A549 (cell line): ENCODE measurements at regions not wholly inside any gene's neighbourhood (a gene's known extent, or its start where the extent isn't known, plus 50 kb on each side); places are given as distances from the start of the nearest gene placed in this dataset.
"Not testable (repeated sequence)": the region's sequence is repeated elsewhere in the genome, so short reads cannot be mapped to it uniquely, and the experiment has no call there.

Experiments
- ATAC-seq, 2 experiments: fragments of 200-7000 bp in 1 of 2; fragments of >200 bp in 1 of 2; cut with Nextera tagmentation in 1 of 2; cut with Tn5 transposase in 1 of 2; 3 replicates each; pipeline versions ENCODE4 v1.8.0 to v1.9.1; 2018 to 2020; ENCODE audit warnings: mild to moderate bottlenecking in 1 of 2, moderate library complexity in 1 of 2
- CTCF ChIA-PET: fragments of 300-600 bp; sonication (Branson Sonifier 250); formaldehyde crosslinking; extraction: SDS; loops from one replicate; lab custom pipeline; 2021; ENCODE audit warnings: antibody characterized with exemption, inconsistent platforms; lab: Yijun Ruan, JAX
- POLR2A ChIA-PET: fragments of 350-600 bp; formaldehyde crosslinking; extraction: SDS; loops from one replicate; lab custom pipeline; 2021; ENCODE audit warnings: antibody characterized with exemption, inconsistent platforms; lab: Yijun Ruan, JAX
- DNase-seq, 2 experiments: peaks; one replicate each; pipeline versions ENCODE4 v3.0.0 to v3.0.0-alpha.2; 2011 to 2016; ENCODE audit warnings: low read depth in 1 of 2, low spot score in 1 of 2
- FAIRE-seq: peaks from 2 replicates; lab custom pipeline; 2011; peaks lifted over from hg19 to GRCh38; lab: Jason Lieb, UNC
- H3K27ac ChIP-seq, 2 experiments: fragments of >200 bp; sonication (Bioruptor Twin); formaldehyde crosslinking; 3 replicates each; pipeline ENCODE4 v1.5.1; 2016 to 2017
- H3K4me1 ChIP-seq: fragments of >200 bp; sonication (Bioruptor Twin); formaldehyde crosslinking; 3 replicates; pipeline ENCODE4 v1.6.1; 2016
- H3K4me2 ChIP-seq: fragments of >200 bp; sonication (Bioruptor Twin); formaldehyde crosslinking; 3 replicates; pipeline ENCODE4 v1.6.1; 2016
- H3K4me3 ChIP-seq: fragments of >200 bp; sonication (Bioruptor Twin); formaldehyde crosslinking; 3 replicates; pipeline ENCODE4 v1.5.1; 2016
- H3K9me3 ChIP-seq: fragments of >200 bp; sonication (Bioruptor Twin); formaldehyde crosslinking; 3 replicates; pipeline ENCODE4 v1.6.1; 2016
- CHD2 ChIP-seq: fragments of 150-350 bp; IDR thresholded peaks from 2 replicates; pipeline ENCODE4 v1.6.1; 2014; ENCODE audit warnings: low read length; ENCODE audit not compliant: partially characterized antibody
- CHD4 ChIP-seq: fragments of 200-600 bp; sonication (generic); IDR thresholded peaks from 2 replicates; pipeline ENCODE4 v1.6.1; 2016; ENCODE audit warnings: antibody characterized with exemption, mild to moderate bottlenecking, borderline replicate concordance
- FOSL2 ChIP-seq, 2 experiments: fragments of 450-650 bp in 1 of 2; fragments of >200 bp in 1 of 2; sonication (Bioruptor Twin) in 1 of 2; formaldehyde crosslinking; IDR thresholded peaks; 2 replicates each; pipeline versions ENCODE4 v1.5.0 to v1.6.1; 2016 to 2020; ENCODE audit warnings: mild to moderate bottlenecking in 1 of 2, moderate library complexity in 1 of 2
- MAFK ChIP-seq: fragments of 450-650 bp; IDR thresholded peaks from 2 replicates; pipeline ENCODE4 v1.6.1; 2014; ENCODE audit not compliant: partially characterized antibody
- POLR2A ChIP-seq: IDR thresholded peaks from 2 replicates; pipeline ENCODE4 v1.6.1; 2012; ENCODE audit warnings: mild to moderate bottlenecking, low read length
- RFX5 ChIP-seq: fragments of 450-650 bp; IDR thresholded peaks from 2 replicates; pipeline ENCODE4 v1.7.1; 2014; ENCODE audit warnings: antibody characterized with exemption, mild to moderate bottlenecking, moderate library complexity
- WGBS: methylation state at CpG from one replicate; pipeline ENCODE4 v1.1.6; 2017; ENCODE audit errors: missing lambda C conversion rate; 5-methylcytosine and 5-hydroxymethylcytosine counted together
- TF ChIP-seq, protein P1 (sequence below): fragments of 150-350 bp; IDR thresholded peaks from 2 replicates; pipeline ENCODE4 v1.6.1; 2014; ENCODE audit warnings: low read depth, mild to moderate bottlenecking, low read length
- TF ChIP-seq, protein P2 (sequence below): fragments of 200-600 bp; sonication (generic); IDR thresholded peaks from 2 replicates; pipeline ENCODE4 v1.6.1; 2016; ENCODE audit warnings: antibody characterized with exemption, mild to moderate bottlenecking, moderate library complexity
- TF ChIP-seq, protein P3 (sequence below): IDR thresholded peaks from 2 replicates; pipeline ENCODE4 v1.6.1; 2012
- TF ChIP-seq, protein P4 (sequence below): fragments of 450-650 bp; IDR thresholded peaks from 2 replicates; pipeline ENCODE4 v1.6.1; 2014; ENCODE audit warnings: antibody characterized with exemption
- TF ChIP-seq, protein P5 (sequence below): fragments of >200 bp; sonication (Bioruptor Twin); formaldehyde crosslinking; IDR thresholded peaks from 2 replicates; pipeline ENCODE4 v1.6.1; 2016
- TF ChIP-seq, protein P6 (sequence below): fragments of 250-450 bp; sonication (Bioruptor Pico); IDR thresholded peaks from 2 replicates; pipeline ENCODE4 v1.5.0; 2021; ENCODE audit warnings: mild to moderate bottlenecking, moderate library complexity, borderline replicate concordance
- TF ChIP-seq, protein P7 (sequence below): IDR thresholded peaks from 2 replicates; pipeline ENCODE4 v1.6.1; 2012; ENCODE audit warnings: low read depth, borderline replicate concordance

DNA sequence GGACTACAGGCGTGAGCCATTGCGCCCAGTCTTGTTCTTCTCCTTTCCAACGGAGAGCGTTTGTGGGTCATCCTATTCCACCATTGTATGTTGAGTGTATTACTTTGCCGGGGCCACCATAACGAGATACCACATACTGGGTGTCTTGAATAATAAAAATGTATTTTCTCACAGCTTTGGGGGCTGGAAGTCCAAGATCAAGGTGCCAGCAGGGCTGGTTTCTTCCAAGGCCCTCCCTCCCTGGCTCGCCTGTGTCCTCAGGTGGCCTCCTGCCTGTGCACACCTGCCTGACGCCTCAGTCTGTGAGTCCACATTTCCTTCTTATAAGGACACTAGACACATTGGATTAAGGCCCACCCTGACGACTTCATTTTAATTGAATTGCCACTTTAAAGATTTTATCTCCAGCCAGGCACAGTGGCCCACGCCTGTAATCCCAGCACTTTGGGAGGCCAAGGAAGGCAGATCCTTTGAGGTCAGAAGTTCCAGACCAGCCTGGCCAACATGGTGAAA lies 175.1 kb downstream of the C9orf50 start:
- no peak for DNase-seq
- 87% methylated on average over 10 of the region's 10 CpGs for WGBS
- TF ChIP-seq, protein P1, sequence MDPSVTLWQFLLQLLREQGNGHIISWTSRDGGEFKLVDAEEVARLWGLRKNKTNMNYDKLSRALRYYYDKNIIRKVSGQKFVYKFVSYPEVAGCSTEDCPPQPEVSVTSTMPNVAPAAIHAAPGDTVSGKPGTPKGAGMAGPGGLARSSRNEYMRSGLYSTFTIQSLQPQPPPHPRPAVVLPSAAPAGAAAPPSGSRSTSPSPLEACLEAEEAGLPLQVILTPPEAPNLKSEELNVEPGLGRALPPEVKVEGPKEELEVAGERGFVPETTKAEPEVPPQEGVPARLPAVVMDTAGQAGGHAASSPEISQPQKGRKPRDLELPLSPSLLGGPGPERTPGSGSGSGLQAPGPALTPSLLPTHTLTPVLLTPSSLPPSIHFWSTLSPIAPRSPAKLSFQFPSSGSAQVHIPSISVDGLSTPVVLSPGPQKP: no peak
- TF ChIP-seq RFX5 (no peak), CHD4 (no peak), POLR2A (no peak), FOSL2 (IDR thresholded peaks at IDR 0.05) (no peak), FOSL2 (CRISPR knock-in tag; IDR thresholded peaks at IDR 0.05) (no peak), CHD2 (no peak), MAFK (no peak)
- TF ChIP-seq, protein P2, sequence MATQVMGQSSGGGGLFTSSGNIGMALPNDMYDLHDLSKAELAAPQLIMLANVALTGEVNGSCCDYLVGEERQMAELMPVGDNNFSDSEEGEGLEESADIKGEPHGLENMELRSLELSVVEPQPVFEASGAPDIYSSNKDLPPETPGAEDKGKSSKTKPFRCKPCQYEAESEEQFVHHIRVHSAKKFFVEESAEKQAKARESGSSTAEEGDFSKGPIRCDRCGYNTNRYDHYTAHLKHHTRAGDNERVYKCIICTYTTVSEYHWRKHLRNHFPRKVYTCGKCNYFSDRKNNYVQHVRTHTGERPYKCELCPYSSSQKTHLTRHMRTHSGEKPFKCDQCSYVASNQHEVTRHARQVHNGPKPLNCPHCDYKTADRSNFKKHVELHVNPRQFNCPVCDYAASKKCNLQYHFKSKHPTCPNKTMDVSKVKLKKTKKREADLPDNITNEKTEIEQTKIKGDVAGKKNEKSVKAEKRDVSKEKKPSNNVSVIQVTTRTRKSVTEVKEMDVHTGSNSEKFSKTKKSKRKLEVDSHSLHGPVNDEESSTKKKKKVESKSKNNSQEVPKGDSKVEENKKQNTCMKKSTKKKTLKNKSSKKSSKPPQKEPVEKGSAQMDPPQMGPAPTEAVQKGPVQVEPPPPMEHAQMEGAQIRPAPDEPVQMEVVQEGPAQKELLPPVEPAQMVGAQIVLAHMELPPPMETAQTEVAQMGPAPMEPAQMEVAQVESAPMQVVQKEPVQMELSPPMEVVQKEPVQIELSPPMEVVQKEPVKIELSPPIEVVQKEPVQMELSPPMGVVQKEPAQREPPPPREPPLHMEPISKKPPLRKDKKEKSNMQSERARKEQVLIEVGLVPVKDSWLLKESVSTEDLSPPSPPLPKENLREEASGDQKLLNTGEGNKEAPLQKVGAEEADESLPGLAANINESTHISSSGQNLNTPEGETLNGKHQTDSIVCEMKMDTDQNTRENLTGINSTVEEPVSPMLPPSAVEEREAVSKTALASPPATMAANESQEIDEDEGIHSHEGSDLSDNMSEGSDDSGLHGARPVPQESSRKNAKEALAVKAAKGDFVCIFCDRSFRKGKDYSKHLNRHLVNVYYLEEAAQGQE: no peak
- TF ChIP-seq, protein P3, sequence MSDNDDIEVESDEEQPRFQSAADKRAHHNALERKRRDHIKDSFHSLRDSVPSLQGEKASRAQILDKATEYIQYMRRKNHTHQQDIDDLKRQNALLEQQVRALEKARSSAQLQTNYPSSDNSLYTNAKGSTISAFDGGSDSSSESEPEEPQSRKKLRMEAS: no peak
- TF ChIP-seq, protein P4, sequence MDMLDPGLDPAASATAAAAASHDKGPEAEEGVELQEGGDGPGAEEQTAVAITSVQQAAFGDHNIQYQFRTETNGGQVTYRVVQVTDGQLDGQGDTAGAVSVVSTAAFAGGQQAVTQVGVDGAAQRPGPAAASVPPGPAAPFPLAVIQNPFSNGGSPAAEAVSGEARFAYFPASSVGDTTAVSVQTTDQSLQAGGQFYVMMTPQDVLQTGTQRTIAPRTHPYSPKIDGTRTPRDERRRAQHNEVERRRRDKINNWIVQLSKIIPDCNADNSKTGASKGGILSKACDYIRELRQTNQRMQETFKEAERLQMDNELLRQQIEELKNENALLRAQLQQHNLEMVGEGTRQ: no peak
- TF ChIP-seq, protein P5, sequence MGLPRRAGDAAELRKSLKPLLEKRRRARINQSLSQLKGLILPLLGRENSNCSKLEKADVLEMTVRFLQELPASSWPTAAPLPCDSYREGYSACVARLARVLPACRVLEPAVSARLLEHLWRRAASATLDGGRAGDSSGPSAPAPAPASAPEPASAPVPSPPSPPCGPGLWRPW: no peak
- TF ChIP-seq, protein P6, sequence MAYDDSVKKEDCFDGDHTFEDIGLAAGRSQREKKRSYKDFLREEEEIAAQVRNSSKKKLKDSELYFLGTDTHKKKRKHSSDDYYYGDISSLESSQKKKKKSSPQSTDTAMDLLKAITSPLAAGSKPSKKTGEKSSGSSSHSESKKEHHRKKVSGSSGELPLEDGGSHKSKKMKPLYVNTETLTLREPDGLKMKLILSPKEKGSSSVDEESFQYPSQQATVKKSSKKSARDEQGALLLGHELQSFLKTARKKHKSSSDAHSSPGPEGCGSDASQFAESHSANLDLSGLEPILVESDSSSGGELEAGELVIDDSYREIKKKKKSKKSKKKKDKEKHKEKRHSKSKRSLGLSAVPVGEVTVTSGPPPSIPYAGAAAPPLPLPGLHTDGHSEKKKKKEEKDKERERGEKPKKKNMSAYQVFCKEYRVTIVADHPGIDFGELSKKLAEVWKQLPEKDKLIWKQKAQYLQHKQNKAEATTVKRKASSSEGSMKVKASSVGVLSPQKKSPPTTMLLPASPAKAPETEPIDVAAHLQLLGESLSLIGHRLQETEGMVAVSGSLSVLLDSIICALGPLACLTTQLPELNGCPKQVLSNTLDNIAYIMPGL: no peak
- TF ChIP-seq, protein P7, sequence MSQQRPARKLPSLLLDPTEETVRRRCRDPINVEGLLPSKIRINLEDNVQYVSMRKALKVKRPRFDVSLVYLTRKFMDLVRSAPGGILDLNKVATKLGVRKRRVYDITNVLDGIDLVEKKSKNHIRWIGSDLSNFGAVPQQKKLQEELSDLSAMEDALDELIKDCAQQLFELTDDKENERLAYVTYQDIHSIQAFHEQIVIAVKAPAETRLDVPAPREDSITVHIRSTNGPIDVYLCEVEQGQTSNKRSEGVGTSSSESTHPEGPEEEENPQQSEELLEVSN: no peak
- TF ChIP-seq, all 56 proteins: peak for 0
- FAIRE-seq (no peak), ATAC-seq (no peak)
- Histone ChIP-seq H3K27ac (no peak overlapping the region; a peak in 1 of 6 replicates), H3K4me1 (peaks cover 18% of the 10 kb centered on the region), H3K9me3 (0 out of 3 replicates have a peak, but pooled peaks cover 5% of the 10 kb centered on the region), H3K4me2 (no peak overlapping the region), H3K4me3 (no peak overlapping the region)
- CTCF ChIA-PET: no interaction called here
- POLR2A ChIA-PET: interaction anchor here (0.7 kb wide), 1 partner anchor 26 kb away, joined by 3 read pairs; no protein-coding TSS in a partner anchor

DNA sequence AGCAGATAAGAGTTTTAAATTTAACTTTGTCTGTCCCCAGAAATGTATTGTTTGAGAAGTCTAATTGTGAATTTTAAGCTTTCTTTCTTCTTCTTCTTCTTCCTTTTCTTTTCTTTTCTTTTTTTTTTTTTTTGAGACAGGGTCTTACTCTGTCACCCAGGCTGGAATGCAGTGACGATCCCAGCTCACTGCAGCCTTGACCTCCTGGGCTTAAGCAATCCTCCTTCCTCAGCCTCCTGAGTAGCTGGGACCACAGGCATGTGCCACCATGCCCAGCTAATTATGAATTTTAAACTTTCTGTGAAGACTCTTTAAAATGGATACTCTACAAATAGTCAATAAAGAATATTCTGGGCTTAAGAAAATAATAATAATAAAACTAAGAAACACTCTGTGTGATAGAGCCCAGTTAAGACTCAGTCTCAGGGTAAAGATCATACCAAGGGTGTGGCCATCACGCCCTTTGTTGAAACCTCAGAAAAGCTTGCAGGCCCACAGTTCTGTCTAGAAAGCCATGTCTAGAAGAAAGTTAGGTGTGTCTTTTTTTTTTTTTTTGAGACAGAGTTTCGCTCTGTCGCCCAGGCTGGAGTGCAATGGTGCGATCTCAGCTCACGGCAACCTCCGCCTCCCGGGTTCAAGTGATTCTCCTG lies 177.3 kb downstream of the C9orf50 start:
- FAIRE-seq, H3K4me3 ChIP-seq, H3K9me3 ChIP-seq, ATAC-seq, DNase-seq: not testable (repeated sequence)
- 88% methylated on average over 8 of the region's 8 CpGs for WGBS
- Histone ChIP-seq H3K27ac (peak overlapping the region; percentile 33 to 70; a peak in 3 of 6 replicates), H3K4me2 (peak overlapping the region; percentile 9; the same call in 1 of the 3 replicates), H3K4me1 (peaks cover 18% of the 10 kb centered on the region)
- POLR2A ChIA-PET: interaction anchor here (0.7 to 1.0 kb wide), 2 partner anchors 17 to 171 kb away, joined by 3 to 4 read pairs; no protein-coding TSS in a partner anchor
- CTCF ChIA-PET: interaction anchor here (0.7 to 1.4 kb wide), 3 partner anchors 41 to 305 kb away, joined by 3 to 4 read pairs (median 3); no protein-coding TSS in a partner anchor
